ENCODE measurements at regions not wholly inside any gene's neighbourhood (a gene's known extent, or its start where the extent isn't known, plus 50 kb on each side); places are given as distances from the start of the nearest gene placed in this dataset.
"Not testable (repeated sequence)": the region's sequence is repeated elsewhere in the genome, so short reads cannot be mapped to it uniquely, and the experiment has no call there.

GRCh38 chr5:15373151-15373550 is 126.8 kb upstream of the FBXL7 start:
- Mint-ChIP-seq H3K4me3 (no peak overlapping the region), H3K36me3 (ENCODE audit: low read depth) (no peaks in the 10 kb centered on the region), H3K9me3 (no peaks in the 10 kb centered on the region), H3K27ac (no peak overlapping the region), H3K27me3 (no peaks in the 10 kb centered on the region), H3K4me1 (ENCODE audit: low read depth) (no peaks in the 10 kb centered on the region)

- no peaks in the 10 kb centered on the region for H3K4me1 Mint-ChIP-seq (ENCODE audit: low read depth)
- no peaks in the 10 kb centered on the region for H3K27me3 Mint-ChIP-seq
- no peaks in the 10 kb centered on the region for H3K36me3 Mint-ChIP-seq (ENCODE audit: low read depth)
- no peak overlapping the region for H3K27ac Mint-ChIP-seq
- H3K9me3 Mint-ChIP-seq: peaks cover 4% of the 10 kb centered on the region
- H3K4me3 Mint-ChIP-seq: no peak overlapping the region
Observed at GRCh38 chr5:15371184-15371583, 128.8 kb upstream of the FBXL7 start.

GRCh38 chr5:15368835-15369234 is 131.1 kb upstream of the FBXL7 start:
- H3K4me1 Mint-ChIP-seq (ENCODE audit: low read depth): no peaks in the 10 kb centered on the region

GRCh38 chr5:15367489-15367888 is 132.5 kb upstream of the FBXL7 start:
- H3K9me3 Mint-ChIP-seq: peaks cover 4% of the 10 kb centered on the region
- H3K4me1 Mint-ChIP-seq (ENCODE audit: low read depth): no peaks in the 10 kb centered on the region
- H3K27ac Mint-ChIP-seq: no peak overlapping the region
- H3K27me3 Mint-ChIP-seq: no peaks in the 10 kb centered on the region
- no peak overlapping the region for H3K4me3 Mint-ChIP-seq
- no peaks in the 10 kb centered on the region for H3K36me3 Mint-ChIP-seq (ENCODE audit: low read depth)

More at GRCh38 chr5:15368835-15369234, 131.1 kb upstream of the FBXL7 start:
- no peaks in the 10 kb centered on the region for H3K27me3 Mint-ChIP-seq
- no peak overlapping the region for H3K4me3 Mint-ChIP-seq
- H3K9me3 Mint-ChIP-seq: peaks cover 4% of the 10 kb centered on the region
- no peaks in the 10 kb centered on the region for H3K36me3 Mint-ChIP-seq (ENCODE audit: low read depth)
- no peak overlapping the region for H3K27ac Mint-ChIP-seq

- Mint-ChIP-seq H3K4me1 (ENCODE audit: low read depth) (no peaks in the 10 kb centered on the region), H3K27ac (no peak overlapping the region), H3K27me3 (no peaks in the 10 kb centered on the region), H3K4me3 (no peak overlapping the region), H3K9me3 (peaks cover 4% of the 10 kb centered on the region), H3K36me3 (ENCODE audit: low read depth) (no peaks in the 10 kb centered on the region)
Observed at GRCh38 chr5:15366676-15367391, 133.1 kb upstream of the FBXL7 start.

- no peaks in the 10 kb centered on the region for H3K36me3 Mint-ChIP-seq (ENCODE audit: low read depth)
- H3K27me3 Mint-ChIP-seq: no peaks in the 10 kb centered on the region
- no peak overlapping the region for H3K4me3 Mint-ChIP-seq
- H3K4me1 Mint-ChIP-seq (ENCODE audit: low read depth): no peaks in the 10 kb centered on the region
- H3K9me3 Mint-ChIP-seq: peaks cover 4% of the 10 kb centered on the region
- H3K27ac Mint-ChIP-seq: no peak overlapping the region
Observed at GRCh38 chr5:15365070-15365469, 134.9 kb upstream of the FBXL7 start.

GRCh38 chr5:15363601-15364000 is 136.4 kb upstream of the FBXL7 start:
- Mint-ChIP-seq H3K27me3 (no peaks in the 10 kb centered on the region), H3K27ac (no peak overlapping the region), H3K4me1 (ENCODE audit: low read depth) (no peaks in the 10 kb centered on the region), H3K4me3 (no peak overlapping the region), H3K36me3 (ENCODE audit: low read depth) (no peaks in the 10 kb centered on the region), H3K9me3 (peaks cover 4% of the 10 kb centered on the region)

- H3K36me3 Mint-ChIP-seq (ENCODE audit: low read depth); H3K27me3 Mint-ChIP-seq; H3K4me1 Mint-ChIP-seq (ENCODE audit: low read depth); H3K27ac Mint-ChIP-seq; H3K9me3 Mint-ChIP-seq; H3K4me3 Mint-ChIP-seq: not testable (repeated sequence)
Observed at GRCh38 chr5:15357092-15357453, 142.9 kb upstream of the FBXL7 start.

- H3K4me3 Mint-ChIP-seq; H3K36me3 Mint-ChIP-seq (ENCODE audit: low read depth); H3K27me3 Mint-ChIP-seq; H3K27ac Mint-ChIP-seq; H3K9me3 Mint-ChIP-seq; H3K4me1 Mint-ChIP-seq (ENCODE audit: low read depth): not testable (repeated sequence)
Observed at GRCh38 chr5:15356308-15357091, 143.5 kb upstream of the FBXL7 start.

- Mint-ChIP-seq H3K27me3 (no peaks in the 10 kb centered on the region), H3K4me3 (no peak overlapping the region), H3K27ac (no peak overlapping the region), H3K9me3 (no peaks in the 10 kb centered on the region), H3K36me3 (ENCODE audit: low read depth) (no peaks in the 10 kb centered on the region), H3K4me1 (ENCODE audit: low read depth) (no peaks in the 10 kb centered on the region)
Observed at GRCh38 chr5:15354021-15354420, 146.0 kb upstream of the FBXL7 start.

GRCh38 chr5:15353086-15353645 is 146.8 kb upstream of the FBXL7 start:
- Mint-ChIP-seq H3K9me3 (no peaks in the 10 kb centered on the region), H3K4me3 (no peak overlapping the region), H3K27me3 (no peaks in the 10 kb centered on the region), H3K27ac (no peak overlapping the region), H3K36me3 (ENCODE audit: low read depth) (no peaks in the 10 kb centered on the region), H3K4me1 (ENCODE audit: low read depth) (no peaks in the 10 kb centered on the region)

GRCh38 chr5:15350614-15351013 is 149.4 kb upstream of the FBXL7 start:
- H3K27ac Mint-ChIP-seq: no peak overlapping the region
- H3K4me1 Mint-ChIP-seq (ENCODE audit: low read depth): no peaks in the 10 kb centered on the region
- no peaks in the 10 kb centered on the region for H3K36me3 Mint-ChIP-seq (ENCODE audit: low read depth)
- no peaks in the 10 kb centered on the region for H3K9me3 Mint-ChIP-seq
- H3K4me3 Mint-ChIP-seq: no peak overlapping the region
- no peaks in the 10 kb centered on the region for H3K27me3 Mint-ChIP-seq

GRCh38 chr5:15346738-15347137 is 153.2 kb upstream of the FBXL7 start:
- H3K27ac Mint-ChIP-seq: no peak overlapping the region
- H3K4me1 Mint-ChIP-seq (ENCODE audit: low read depth): no peaks in the 10 kb centered on the region
- H3K4me3 Mint-ChIP-seq: no peak overlapping the region
- no peaks in the 10 kb centered on the region for H3K27me3 Mint-ChIP-seq
- H3K36me3 Mint-ChIP-seq (ENCODE audit: low read depth): no peaks in the 10 kb centered on the region
- H3K9me3 Mint-ChIP-seq: no peaks in the 10 kb centered on the region

- Mint-ChIP-seq H3K36me3 (ENCODE audit: low read depth) (no peaks in the 10 kb centered on the region), H3K27ac (no peak overlapping the region), H3K9me3 (no peaks in the 10 kb centered on the region), H3K27me3 (no peaks in the 10 kb centered on the region), H3K4me1 (ENCODE audit: low read depth) (no peaks in the 10 kb centered on the region), H3K4me3 (no peak overlapping the region)
Observed at GRCh38 chr5:15344954-15345353, 155.0 kb upstream of the FBXL7 start.

- Mint-ChIP-seq H3K9me3 (peaks cover 16% of the 10 kb centered on the region), H3K4me1 (ENCODE audit: low read depth) (no peaks in the 10 kb centered on the region), H3K4me3 (no peak overlapping the region), H3K27ac (no peak overlapping the region), H3K27me3 (no peaks in the 10 kb centered on the region), H3K36me3 (ENCODE audit: low read depth) (no peaks in the 10 kb centered on the region)
Observed at GRCh38 chr5:15338546-15338945, 161.4 kb upstream of the FBXL7 start.
